NB4 (cell line): ENCODE measurements at regions not wholly inside any gene's neighbourhood (a gene's known extent, or its start where the extent isn't known, plus 50 kb on each side); places are given as distances from the start of the nearest gene placed in this dataset.
A peak's percentile ranks its signal among the peaks of the same experiment; 100 is the strongest.
"Not testable (repeated sequence)": the region's sequence is repeated elsewhere in the genome, so short reads cannot be mapped to it uniquely, and the experiment has no call there.

Experiments used
- DNase-seq: peaks from one replicate; pipeline ENCODE4 v3.0.0; 2010; ENCODE audit warnings: low read depth
- H3K4me3 ChIP-seq: one replicate; pipeline ENCODE4 v1.5.1; 2011; ENCODE audit warnings: mild to moderate bottlenecking, low read depth, low read length, moderate library complexity
- CTCF ChIP-seq: IDR thresholded peaks from one replicate; pipeline ENCODE4 v1.5.1; 2012; ENCODE audit warnings: low read depth, low read length
- MAX ChIP-seq: IDR thresholded peaks from 2 replicates; pipeline ENCODE4 v1.6.1; 2011; ENCODE audit warnings: low read depth, low read length
- MYC ChIP-seq: IDR thresholded peaks from 2 replicates; pipeline ENCODE4 v1.6.1; 2011; ENCODE audit warnings: low read depth, low read length
- POLR2A ChIP-seq: IDR thresholded peaks from 2 replicates; pipeline ENCODE4 v1.6.1; 2011; ENCODE audit warnings: mild to moderate bottlenecking; ENCODE audit not compliant: insufficient read length; ENCODE audit errors: extremely low read depth

- H3K4me3 ChIP-seq, result no peak overlapping the region
- TF ChIP-seq MYC, result no peak
- TF ChIP-seq MAX, result no peak
- TF ChIP-seq CTCF, result no peak
- TF ChIP-seq POLR2A, result no peak
- no peak for DNase-seq
Observed at GRCh38 chr6:84599991-84600390, 164.4 kb downstream of the TBX18 start.

- no peak for DNase-seq
- no peak overlapping the region for H3K4me3 ChIP-seq
- TF ChIP-seq CTCF (no peak), MAX (no peak), POLR2A (no peak), MYC (no peak)
Observed at GRCh38 chr6:84597238-84597875, 167.0 kb downstream of the TBX18 start.

- no peak for DNase-seq
- no peak overlapping the region for H3K4me3 ChIP-seq
- TF ChIP-seq MYC (no peak), MAX (no peak)
Observed at GRCh38 chr6:84596488-84596887, 167.9 kb downstream of the TBX18 start.

- TF ChIP-seq POLR2A (no peak), MAX (no peak), CTCF (no peak), MYC (no peak)
- H3K4me3 ChIP-seq, result no peak overlapping the region
- DNase-seq, result peak; percentile 24
Observed at GRCh38 chr6:84588697-84589080, 175.7 kb downstream of the TBX18 start.

GRCh38 chr6:84587994-84588696 lies 176.3 kb downstream of the TBX18 start:
- TF ChIP-seq MAX, result peak; percentile 41
- DNase-seq, result peak; percentile 91
- H3K4me3 ChIP-seq, result not testable (repeated sequence)

GRCh38 chr6:84587202-84587940 lies 177.0 kb downstream of the TBX18 start:
- DNase-seq, H3K4me3 ChIP-seq: not testable (repeated sequence)

GRCh38 chr6:84583784-84584183 lies 180.6 kb downstream of the TBX18 start:
- no peak for DNase-seq
- TF ChIP-seq MYC (no peak), MAX (no peak), POLR2A (no peak), CTCF (no peak)
- H3K4me3 ChIP-seq, result no peak overlapping the region
